Activated T-cell treated with anti-CD3 and anti-CD28 coated beads, Interleukin-2, amount 50 U/mL, for 4 hours (primary cell): ENCODE measurements at regions not wholly inside any gene's neighbourhood (a gene's known extent, or its start where the extent isn't known, plus 50 kb on each side); places are given as distances from the start of the nearest gene placed in this dataset.
"Not testable (repeated sequence)": the region's sequence is repeated elsewhere in the genome, so short reads cannot be mapped to it uniquely, and the experiment has no call there.

Source experiments
- ATAC-seq, 2 donors: fragments of 200-7000 bp; cut with Tn5 transposase; one replicate each; pipeline ENCODE4 v1.10.0; 2021
- DNase-seq: peaks from one replicate; pipeline ENCODE4 v3.0.0-alpha.2; 2020
- H3K27me3 Mint-ChIP-seq: one replicate; pipeline ENCODE4 v1.8.0; 2021; ENCODE audit warnings: low read depth, mixed read lengths
- H3K36me3 Mint-ChIP-seq: one replicate; pipeline ENCODE4 v1.8.0; 2022; ENCODE audit warnings: mixed read lengths; ENCODE audit not compliant: insufficient read depth
- H3K4me1 Mint-ChIP-seq: one replicate; pipeline ENCODE4 v1.8.0; 2021; ENCODE audit warnings: low read depth, mixed read lengths
- H3K4me3 Mint-ChIP-seq: one replicate; pipeline ENCODE4 v1.8.0; 2021; ENCODE audit warnings: mild to moderate bottlenecking, moderate library complexity, mixed read lengths
- H3K9me3 Mint-ChIP-seq: one replicate; pipeline ENCODE4 v1.8.0; 2021; ENCODE audit warnings: mixed read lengths

GRCh38 chrX:25144043-25144940, 128.5 kb upstream of the ARX start:
- ATAC-seq (no peak), DNase-seq (peak; percentile 11)
- Mint-ChIP-seq H3K4me1 (no peaks in the 10 kb centered on the region), H3K27me3 (peaks cover 7% of the 10 kb centered on the region), H3K4me3 (no peak overlapping the region), H3K9me3 (no peaks in the 10 kb centered on the region), H3K36me3 (no peaks in the 10 kb centered on the region)

DNA sequence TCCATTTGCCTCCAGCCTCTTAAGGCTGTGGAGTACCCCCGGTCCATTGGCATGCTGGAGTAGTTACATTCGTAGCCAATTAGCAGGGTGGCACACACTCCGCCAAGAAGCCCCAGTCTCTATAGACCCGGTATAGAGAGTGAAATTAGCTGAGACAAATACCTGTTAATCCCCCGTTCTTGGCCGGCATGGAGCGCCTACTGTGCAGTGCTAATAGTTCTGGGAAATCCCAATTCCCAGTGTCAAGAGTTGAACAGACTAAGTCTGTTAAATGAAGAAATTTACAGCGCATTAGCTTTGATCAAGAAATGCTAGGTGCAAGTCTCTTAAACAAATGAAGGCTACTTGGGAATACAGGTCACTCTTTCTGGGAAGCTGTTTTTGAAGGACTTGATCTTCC, 127.8 kb upstream of the ARX start:
- DNase-seq = no peak
- Mint-ChIP-seq H3K36me3 (no peaks in the 10 kb centered on the region), H3K4me1 (no peaks in the 10 kb centered on the region), H3K27me3 (peaks cover 6% of the 10 kb centered on the region), H3K9me3 (no peaks in the 10 kb centered on the region), H3K4me3 (no peak overlapping the region)
- ATAC-seq = no peak

DNA sequence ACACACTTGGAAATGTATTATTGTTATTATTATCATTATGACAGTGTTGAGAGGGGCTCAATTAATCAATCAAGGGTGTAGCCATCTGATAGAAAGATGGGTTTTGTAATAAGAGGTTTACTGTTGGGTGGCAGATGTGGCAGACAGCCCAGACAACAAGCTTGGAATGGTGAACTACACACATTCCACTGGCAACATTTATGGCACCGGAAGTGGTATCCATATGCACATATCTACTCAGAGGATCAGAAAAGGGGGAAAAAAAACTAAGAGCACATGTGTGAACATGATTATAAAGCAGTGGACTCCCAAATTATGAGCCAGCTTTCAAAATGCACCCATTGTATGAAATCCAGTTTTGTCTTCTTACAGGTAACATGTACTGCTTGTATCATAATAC, 125.9 kb upstream of the ARX start:
- ATAC-seq = no peak
- no peaks in the 10 kb centered on the region for H3K9me3 Mint-ChIP-seq

DNA sequence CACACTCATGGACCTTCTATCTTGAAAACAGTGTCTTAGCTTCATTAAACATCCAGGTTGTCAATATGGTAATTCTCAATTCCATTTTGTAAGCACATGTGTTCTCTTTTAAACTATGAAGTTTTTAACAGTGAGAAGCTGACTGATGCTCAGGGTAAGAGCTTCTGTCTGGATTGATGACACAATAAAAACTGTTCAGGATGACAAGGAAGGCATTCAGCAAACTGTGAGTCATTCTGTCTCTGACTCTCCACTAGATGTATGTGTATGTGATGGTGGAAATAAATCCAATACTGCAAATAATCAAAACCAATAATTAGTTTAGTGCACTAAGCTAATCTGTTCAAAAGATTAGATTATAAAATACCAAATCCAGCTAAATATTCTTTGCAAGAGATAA, 115.3 kb upstream of the ARX start:
- H3K36me3 Mint-ChIP-seq = no peaks in the 10 kb centered on the region
- DNase-seq (no peak), ATAC-seq (no peak)
- H3K27me3 Mint-ChIP-seq = peaks cover 8% of the 10 kb centered on the region
- H3K4me1 Mint-ChIP-seq = no peaks in the 10 kb centered on the region
- no peak overlapping the region for H3K4me3 Mint-ChIP-seq
- H3K9me3 Mint-ChIP-seq = no peaks in the 10 kb centered on the region

More for the DNA sequence above, 125.9 kb upstream of the ARX start:
- H3K27me3 Mint-ChIP-seq = peaks cover 6% of the 10 kb centered on the region
- H3K4me3 Mint-ChIP-seq = no peak overlapping the region
- no peaks in the 10 kb centered on the region for H3K4me1 Mint-ChIP-seq
- no peaks in the 10 kb centered on the region for H3K36me3 Mint-ChIP-seq
- DNase-seq = no peak

DNA sequence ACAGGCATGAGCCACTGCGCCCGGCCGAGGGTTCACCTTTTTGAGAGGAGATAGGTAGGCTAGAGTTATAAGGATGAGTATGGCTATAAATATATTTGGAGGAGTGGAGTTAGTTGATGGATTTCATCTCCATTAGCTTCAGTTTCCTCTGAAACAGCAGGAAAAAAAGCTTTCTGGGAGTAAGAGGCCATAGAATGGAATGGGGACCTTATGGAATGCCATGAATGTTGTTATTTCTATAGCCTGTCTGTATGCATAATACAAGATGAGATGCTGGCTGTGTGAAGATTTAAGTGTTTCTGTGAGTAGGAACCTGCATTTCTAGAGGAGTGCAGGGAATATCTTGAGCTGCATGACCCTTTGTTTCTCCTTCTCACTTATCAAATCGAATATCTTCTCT, 114.9 kb upstream of the ARX start:
- Mint-ChIP-seq H3K36me3 (no peaks in the 10 kb centered on the region), H3K4me1 (no peaks in the 10 kb centered on the region), H3K9me3 (no peaks in the 10 kb centered on the region), H3K27me3 (peaks cover 7% of the 10 kb centered on the region), H3K4me3 (no peak overlapping the region)
- DNase-seq (no peak), ATAC-seq (no peak)

GRCh38 chrX:25125483-25125882, 109.7 kb upstream of the ARX start:
- Mint-ChIP-seq H3K9me3 (no peaks in the 10 kb centered on the region), H3K4me1 (no peaks in the 10 kb centered on the region), H3K4me3 (no peak overlapping the region), H3K36me3 (no peaks in the 10 kb centered on the region), H3K27me3 (peaks cover 11% of the 10 kb centered on the region)
- DNase-seq (no peak), ATAC-seq (no peak)

GRCh38 chrX:25124391-25124790, 108.6 kb upstream of the ARX start:
- Mint-ChIP-seq H3K36me3 (no peaks in the 10 kb centered on the region), H3K4me1 (no peaks in the 10 kb centered on the region), H3K27me3 (peaks cover 11% of the 10 kb centered on the region), H3K9me3 (no peaks in the 10 kb centered on the region), H3K4me3 (no peak overlapping the region)
- DNase-seq (no peak), ATAC-seq (no peak)

DNA sequence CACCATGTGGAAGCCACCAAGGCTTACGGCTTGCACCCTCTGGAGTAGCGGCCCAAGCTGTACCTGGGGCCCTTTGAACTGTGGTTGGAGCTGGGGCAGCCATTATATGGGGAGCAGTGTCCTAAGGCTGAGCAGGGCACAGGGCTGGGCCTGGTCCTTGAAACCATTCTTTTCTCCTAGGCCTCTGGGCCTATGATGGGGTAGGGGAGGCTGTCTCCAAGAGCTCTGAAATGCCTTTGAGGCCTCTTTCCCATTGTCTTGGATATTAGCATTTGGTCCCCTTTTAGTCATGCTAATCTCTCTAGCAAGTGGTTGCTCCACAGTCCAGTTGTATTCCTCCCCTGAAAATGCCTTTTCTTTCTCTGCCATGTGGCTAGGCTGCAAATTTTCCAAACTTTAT, 96.4 kb upstream of the ARX start:
- Mint-ChIP-seq H3K36me3 (no peaks in the 10 kb centered on the region), H3K27me3 (no peaks in the 10 kb centered on the region), H3K9me3 (no peaks in the 10 kb centered on the region), H3K4me1 (no peaks in the 10 kb centered on the region), H3K4me3 (no peak overlapping the region)
- no peak for ATAC-seq
- no peak for DNase-seq

DNA sequence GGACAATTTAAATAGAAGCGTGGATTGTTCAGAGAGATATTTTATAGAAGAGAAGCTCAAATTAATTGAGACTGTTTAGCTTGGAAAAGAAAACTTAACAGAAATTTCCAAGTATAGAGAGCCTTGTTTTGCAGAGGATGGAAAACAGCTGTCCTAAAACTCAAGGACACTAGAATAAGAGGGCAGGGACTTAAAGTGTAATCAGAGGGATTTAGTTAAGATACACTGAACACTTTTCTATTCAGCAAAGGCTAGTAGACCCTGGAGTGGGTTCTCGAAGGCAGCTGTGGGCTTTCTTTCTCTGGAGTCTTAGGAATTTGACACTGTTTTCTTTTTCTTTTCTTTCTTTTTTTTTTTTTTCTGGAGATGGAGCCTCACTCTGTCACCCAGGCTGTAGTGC, 92.7 kb upstream of the ARX start:
- no peak for DNase-seq
- Mint-ChIP-seq H3K4me3 (no peak overlapping the region), H3K9me3 (no peaks in the 10 kb centered on the region), H3K27me3 (no peaks in the 10 kb centered on the region), H3K4me1 (no peaks in the 10 kb centered on the region), H3K36me3 (no peaks in the 10 kb centered on the region)
- ATAC-seq = no peak

DNA sequence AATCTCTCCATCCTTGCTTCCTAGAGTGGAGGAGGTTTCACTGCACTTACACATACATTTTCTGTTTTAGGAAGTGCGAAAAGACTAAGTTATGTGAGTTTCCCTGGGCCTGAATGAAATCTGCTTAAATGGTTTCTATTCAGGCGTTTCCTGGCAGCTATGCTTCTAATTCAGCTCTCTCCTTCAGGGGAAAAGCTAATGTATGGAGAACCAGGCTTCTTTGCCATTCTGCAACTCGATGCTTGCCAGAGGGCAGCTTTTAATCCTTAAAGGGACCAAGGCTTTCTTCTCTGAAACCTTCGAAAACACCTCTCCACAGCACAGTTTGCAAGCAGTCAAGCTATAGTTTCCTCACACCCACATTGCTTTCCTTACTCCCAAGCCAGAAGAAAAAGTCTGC, 89.5 kb upstream of the ARX start:
- DNase-seq (no peak), ATAC-seq (no peak)
- no peaks in the 10 kb centered on the region for H3K4me1 Mint-ChIP-seq
- no peaks in the 10 kb centered on the region for H3K27me3 Mint-ChIP-seq
- H3K9me3 Mint-ChIP-seq = peaks cover 4% of the 10 kb centered on the region
- H3K36me3 Mint-ChIP-seq = no peaks in the 10 kb centered on the region
- H3K4me3 Mint-ChIP-seq = no peak overlapping the region

DNA sequence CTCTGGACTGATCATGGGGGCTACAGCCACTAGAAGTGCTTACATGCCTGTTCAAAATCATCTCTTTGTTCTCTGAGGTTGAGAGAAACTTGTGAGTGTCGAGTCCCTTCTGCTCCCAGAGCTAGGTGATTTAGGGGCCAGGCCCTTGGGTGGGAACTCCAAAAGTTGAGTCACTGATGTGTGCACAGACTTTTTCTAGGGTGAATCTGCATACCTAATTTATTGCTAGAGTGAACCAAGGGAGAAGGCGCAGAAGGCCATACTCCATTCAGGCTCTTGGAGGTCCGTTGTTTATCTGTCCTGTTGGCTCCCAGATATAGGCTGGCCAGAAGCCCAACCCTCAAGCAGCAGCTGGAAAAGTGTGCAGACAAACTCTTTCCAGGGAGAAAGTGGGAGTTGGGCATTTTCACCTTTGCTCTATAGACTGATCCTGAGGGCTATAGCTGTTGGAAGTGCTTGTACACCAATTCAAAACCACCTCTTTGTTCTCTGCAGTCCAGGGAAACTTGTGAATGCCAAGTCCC, 80.8 kb upstream of the ARX start:
- Mint-ChIP-seq H3K36me3 (no peaks in the 10 kb centered on the region), H3K4me1 (no peaks in the 10 kb centered on the region)

GRCh38 chrX:25091152-25091551, 75.4 kb upstream of the ARX start:
- not testable (repeated sequence) for H3K36me3 Mint-ChIP-seq, DNase-seq, H3K4me1 Mint-ChIP-seq, H3K27me3 Mint-ChIP-seq, H3K4me3 Mint-ChIP-seq, ATAC-seq, H3K9me3 Mint-ChIP-seq

More for the DNA sequence above, 80.8 kb upstream of the ARX start:
- ATAC-seq (no peak), DNase-seq (no peak)
- Mint-ChIP-seq H3K9me3 (peaks cover 2% of the 10 kb centered on the region), H3K27me3 (peaks cover 12% of the 10 kb centered on the region), H3K4me3 (no peak overlapping the region)

- H3K4me1 Mint-ChIP-seq = no peaks in the 10 kb centered on the region
Measured at GRCh38 chrX:25084446-25084845, 68.7 kb upstream of the ARX start.

DNA sequence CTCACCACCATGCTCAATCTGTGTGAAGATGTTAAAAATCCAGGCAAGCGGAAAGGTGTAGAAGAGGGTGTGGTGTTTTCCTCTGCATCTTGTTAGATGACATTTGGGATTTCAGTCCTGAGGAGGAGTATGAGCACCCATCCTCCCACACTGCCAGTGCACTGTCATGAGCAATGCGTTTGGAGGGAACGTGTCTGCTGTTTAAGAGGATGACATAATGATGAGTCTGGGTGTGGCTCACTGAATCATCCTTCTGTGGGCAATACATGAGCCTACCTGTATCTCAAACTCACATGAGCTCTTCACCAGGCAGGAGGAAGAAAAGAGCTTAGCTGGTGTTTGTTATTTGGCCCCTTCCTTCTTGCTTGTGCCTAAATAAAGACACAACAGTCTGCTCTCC, 67.9 kb upstream of the ARX start:
- H3K36me3 Mint-ChIP-seq = no peaks in the 10 kb centered on the region
- H3K27me3 Mint-ChIP-seq = peaks cover 3% of the 10 kb centered on the region
- no peaks in the 10 kb centered on the region for H3K4me1 Mint-ChIP-seq
- ATAC-seq (peak in 1 of 2 donors; percentile 38), DNase-seq (no peak)
- no peaks in the 10 kb centered on the region for H3K9me3 Mint-ChIP-seq
- no peak overlapping the region for H3K4me3 Mint-ChIP-seq

More at GRCh38 chrX:25084446-25084845, 68.7 kb upstream of the ARX start:
- ATAC-seq (no peak), DNase-seq (no peak)
- Mint-ChIP-seq H3K27me3 (peaks cover 3% of the 10 kb centered on the region), H3K36me3 (no peaks in the 10 kb centered on the region), H3K9me3 (no peaks in the 10 kb centered on the region), H3K4me3 (no peak overlapping the region)

DNA sequence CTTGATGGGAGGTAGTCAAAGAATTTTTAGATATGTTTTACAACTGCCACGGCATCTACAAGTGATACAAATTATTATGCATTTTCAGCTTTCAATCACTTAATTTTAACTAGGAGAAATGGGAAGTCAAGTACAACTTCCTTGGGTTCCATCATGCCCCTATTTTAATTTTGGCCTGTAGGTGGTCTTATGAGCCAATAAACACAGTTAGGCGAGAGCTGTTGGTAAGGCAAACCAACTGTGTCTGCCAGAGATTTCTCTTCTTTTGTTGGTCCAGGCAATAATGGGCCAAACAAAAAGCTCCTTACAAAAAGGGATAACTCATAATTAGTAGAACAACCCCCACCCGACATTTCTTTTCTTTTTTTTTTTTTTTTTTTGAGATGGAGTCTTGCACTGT, 63.3 kb upstream of the ARX start:
- DNase-seq (no peak), ATAC-seq (no peak)
- Mint-ChIP-seq H3K4me3 (no peak overlapping the region), H3K9me3 (no peaks in the 10 kb centered on the region), H3K4me1 (no peaks in the 10 kb centered on the region), H3K36me3 (no peaks in the 10 kb centered on the region), H3K27me3 (peaks cover 4% of the 10 kb centered on the region)
